H1 (cell line): ENCODE measurements at regions not wholly inside any gene's neighbourhood (a gene's known extent, or its start where the extent isn't known, plus 50 kb on each side); places are given as distances from the start of the nearest gene placed in this dataset.

ENCODE experiments used
- CTBP2 ChIP-seq: IDR thresholded peaks from 2 replicates; pipeline ENCODE4 v1.7.0; 2011; ENCODE audit warnings: borderline replicate concordance, mild to moderate bottlenecking, moderate library complexity, mixed read lengths, low read length; ENCODE audit not compliant: insufficient read depth, insufficient read length
- EZH2 ChIP-seq: fragments of 200-600 bp; sonication (generic); IDR thresholded peaks from 2 replicates; pipeline ENCODE4 v1.7.1; 2012; ENCODE audit warnings: low read depth, mild to moderate bottlenecking, moderate library complexity, low read length, inconsistent platforms; ENCODE audit not compliant: severe bottlenecking
- HDAC2 ChIP-seq, 2 experiments: fragments of 300-600 bp in 1 of 2; sonication (generic) in 1 of 2; IDR thresholded peaks; 2 replicates each; pipeline ENCODE4 v1.6.1; 2011 to 2012; ENCODE audit warnings: low read depth in 2 of 2, low read length in 2 of 2, mild to moderate bottlenecking in 2 of 2, moderate library complexity in 2 of 2, borderline replicate concordance in 1 of 2, inconsistent platforms in 1 of 2
- JUN ChIP-seq: IDR thresholded peaks from 2 replicates; pipeline ENCODE4 v1.6.1; 2011; ENCODE audit warnings: low read depth, mild to moderate bottlenecking, improper control_type of control experiment, low read length
- NRF1 ChIP-seq: IDR thresholded peaks from 2 replicates; pipeline ENCODE4 v1.6.1; 2011; ENCODE audit warnings: mild to moderate bottlenecking, low read depth, low read length, improper control_type of control experiment
- POU5F1 ChIP-seq: IDR thresholded peaks from 2 replicates; pipeline ENCODE4 v1.6.1; 2011; ENCODE audit warnings: low read depth, mild to moderate bottlenecking, low read length, moderate library complexity
- RAD21 ChIP-seq, 2 experiments: IDR thresholded peaks in 1 of 2; conservative IDR thresholded peaks in 1 of 2; 2 replicates each; pipeline ENCODE4 v1.6.1; 2011; ENCODE audit warnings: low read depth in 2 of 2, low read length in 2 of 2, improper control_type of control experiment in 1 of 2, inconsistent platforms in 1 of 2, mild to moderate bottlenecking in 1 of 2, moderate library complexity in 1 of 2
- SIRT6 ChIP-seq: IDR thresholded peaks from one replicate; pipeline ENCODE4 v1.7.1; 2012; ENCODE audit warnings: low read length, inconsistent platforms
- SP1 ChIP-seq: IDR thresholded peaks from 2 replicates; pipeline ENCODE4 v1.6.1; 2011; ENCODE audit warnings: low read depth, low read length
- TAF1 ChIP-seq: IDR thresholded peaks from 2 replicates; pipeline ENCODE4 v1.6.1; 2011; ENCODE audit warnings: mild to moderate bottlenecking, low read depth, low read length
- TBP ChIP-seq: IDR thresholded peaks from 2 replicates; pipeline ENCODE4 v1.6.1; 2011; ENCODE audit warnings: low read depth, low read length, improper control_type of control experiment
- YY1 ChIP-seq: IDR thresholded peaks from 2 replicates; pipeline ENCODE4 v1.6.1; 2011; ENCODE audit warnings: low read depth, mild to moderate bottlenecking, low read length
- ZNF274 ChIP-seq: IDR thresholded peaks from 2 replicates; pipeline ENCODE4 v1.7.0; 2012; ENCODE audit warnings: low read length, borderline replicate concordance; ENCODE audit errors: extremely low read depth
- TF ChIP-seq, protein P1 (sequence below): IDR thresholded peaks from 2 replicates; pipeline ENCODE4 v1.6.1; 2011; ENCODE audit warnings: low read length, improper control_type of control experiment
- TF ChIP-seq, protein P2 (sequence below): IDR thresholded peaks from 2 replicates; pipeline ENCODE4 v1.6.1; 2012; ENCODE audit warnings: inconsistent platforms

DNA sequence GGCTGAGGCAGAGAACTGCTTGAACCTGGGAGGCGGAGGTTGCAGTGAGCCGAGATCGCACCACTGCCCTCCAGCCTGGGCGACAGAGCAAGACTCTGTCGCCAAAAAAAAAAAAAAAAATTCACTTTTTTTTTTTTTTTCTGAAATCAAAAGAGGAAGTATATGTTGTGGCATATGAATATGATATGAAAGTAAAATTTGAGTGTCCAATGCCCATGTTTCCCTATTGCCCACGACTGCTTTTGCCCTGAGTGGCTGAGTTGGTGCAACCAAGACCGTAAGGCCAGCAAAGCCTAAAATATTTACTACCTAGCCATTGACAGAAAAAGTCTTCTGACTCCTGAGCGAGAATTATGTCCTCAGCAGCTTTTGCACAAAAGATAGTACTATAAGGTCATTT, 101.7 kb upstream of the PARP11 start (continued):
- TF ChIP-seq TBP: no peak
- no peak for TF ChIP-seq NRF1
- TF ChIP-seq YY1: no peak
- TF ChIP-seq ZNF274: no peak
- TF ChIP-seq, protein P1, sequence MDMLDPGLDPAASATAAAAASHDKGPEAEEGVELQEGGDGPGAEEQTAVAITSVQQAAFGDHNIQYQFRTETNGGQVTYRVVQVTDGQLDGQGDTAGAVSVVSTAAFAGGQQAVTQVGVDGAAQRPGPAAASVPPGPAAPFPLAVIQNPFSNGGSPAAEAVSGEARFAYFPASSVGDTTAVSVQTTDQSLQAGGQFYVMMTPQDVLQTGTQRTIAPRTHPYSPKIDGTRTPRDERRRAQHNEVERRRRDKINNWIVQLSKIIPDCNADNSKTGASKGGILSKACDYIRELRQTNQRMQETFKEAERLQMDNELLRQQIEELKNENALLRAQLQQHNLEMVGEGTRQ: no peak
- TF ChIP-seq JUN: no peak
- no peak for TF ChIP-seq HDAC2 (IDR thresholded peaks at IDR 0.05; ENCODE audit: borderline replicate concordance in 1 of 2, low read depth in 2 of 2, low read length in 2 of 2)
- no peak for TF ChIP-seq RAD21 (IDR thresholded peaks at IDR 0.05 in 1 of 2, conservative IDR thresholded peaks at IDR 0.05 in 1 of 2; ENCODE audit: low read depth in 2 of 2, low read length in 2 of 2)
- no peak for TF ChIP-seq EZH2
- no peak for TF ChIP-seq POU5F1
- TF ChIP-seq SIRT6: no peak
- TF ChIP-seq CTBP2: no peak
- TF ChIP-seq, protein P2, sequence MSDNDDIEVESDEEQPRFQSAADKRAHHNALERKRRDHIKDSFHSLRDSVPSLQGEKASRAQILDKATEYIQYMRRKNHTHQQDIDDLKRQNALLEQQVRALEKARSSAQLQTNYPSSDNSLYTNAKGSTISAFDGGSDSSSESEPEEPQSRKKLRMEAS: no peak
- no peak for TF ChIP-seq SP1
- no peak for TF ChIP-seq TAF1
